GM18870 (cell line): ENCODE measurements at regions not wholly inside any gene's neighbourhood (a gene's known extent, or its start where the extent isn't known, plus 50 kb on each side); places are given as distances from the start of the nearest gene placed in this dataset.

Source experiments
- ATAC-seq: cut with Tn5 transposase; IDR thresholded peaks from one replicate; pipeline ENCODE4 v1.9.1; 2021; ENCODE audit warnings: moderate library complexity; ENCODE audit not compliant: unreplicated experiment

GRCh38 chr17:77306790-77307478 lies 166.2 kb downstream of the SEC14L1 start:
- no peak for ATAC-seq

GRCh38 chr17:77307479-77308198 lies 166.9 kb downstream of the SEC14L1 start:
- ATAC-seq = no peak

- no peak for ATAC-seq
Observed at GRCh38 chr17:77308861-77309726, 168.3 kb downstream of the SEC14L1 start.

- no peak for ATAC-seq
Observed at GRCh38 chr17:77310336-77310735, 169.6 kb downstream of the SEC14L1 start.

- ATAC-seq = no peak
Observed at GRCh38 chr17:77311371-77311981, 170.7 kb downstream of the SEC14L1 start.

- no peak for ATAC-seq
Observed at GRCh38 chr17:77312061-77312701, 171.4 kb downstream of the SEC14L1 start.

GRCh38 chr17:77312786-77313599 lies 172.2 kb downstream of the SEC14L1 start:
- no peak for ATAC-seq

- ATAC-seq = no peak
Observed at GRCh38 chr17:77313831-77314230, 173.1 kb downstream of the SEC14L1 start.

GRCh38 chr17:77314601-77315000 lies 173.8 kb downstream of the SEC14L1 start:
- ATAC-seq = no peak

GRCh38 chr17:77315010-77315409 lies 174.2 kb downstream of the SEC14L1 start:
- ATAC-seq = no peak

- ATAC-seq = no peak
Observed at GRCh38 chr17:77315551-77316190, 174.9 kb downstream of the SEC14L1 start.

GRCh38 chr17:77316191-77316641 lies 175.4 kb downstream of the SEC14L1 start:
- no peak for ATAC-seq

GRCh38 chr17:77316651-77317050 lies 175.9 kb downstream of the SEC14L1 start:
- no peak for ATAC-seq

GRCh38 chr17:77317091-77317750 lies 176.5 kb downstream of the SEC14L1 start:
- no peak for ATAC-seq

- ATAC-seq = no peak
Observed at GRCh38 chr17:77318021-77318420, 177.3 kb downstream of the SEC14L1 start.

- no peak for ATAC-seq
Observed at GRCh38 chr17:77318491-77319210, 177.9 kb downstream of the SEC14L1 start.

- ATAC-seq = no peak
Observed at GRCh38 chr17:77319211-77320043, 178.7 kb downstream of the SEC14L1 start.
